ENCODE measurements at regions not wholly inside any gene's neighbourhood (a gene's known extent, or its start where the extent isn't known, plus 50 kb on each side); places are given as distances from the start of the nearest gene placed in this dataset.

GRCh38 chr12:108000111-108000510 lies 129.0 kb upstream of the WSCD2 start:
- no peak overlapping the region for H3K9ac ChIP-seq (ENCODE audit: low read depth, low read length)
- no peak overlapping the region for H3K23ac ChIP-seq (ENCODE audit: low read depth, low read length)
- no peak overlapping the region for H3K27ac ChIP-seq (ENCODE audit: insufficient read depth, low read length)
- H4K8ac ChIP-seq (ENCODE audit: low read depth in 2 of 2, low read length in 2 of 2): no peak overlapping the region
- no peaks in the 10 kb centered on the region for H3K79me1 ChIP-seq (ENCODE audit: low read depth in 1 of 2, low read length in 2 of 2)
- H3K4me2 ChIP-seq (ENCODE audit: low read depth, low read length): no peak overlapping the region
- H2BK20ac ChIP-seq (ENCODE audit: low read depth, low read length): no peak overlapping the region
- H2BK120ac ChIP-seq (ENCODE audit: low read depth, low read length): no peak overlapping the region
- no peaks in the 10 kb centered on the region for H3K4me1 ChIP-seq (ENCODE audit: control insufficient read depth, insufficient read depth, low read length)
- DNase-seq: no peak
- in situ Hi-C loops (cut with MboI; ENCODE audit: low sequenced_read_pairs): no loop called here
- POLR2A ChIA-PET (ENCODE audit: unreplicated experiment): no interaction called here
- H4K20me1 ChIP-seq (ENCODE audit: insufficient read depth, low read length): no peaks in the 10 kb centered on the region
- dilution Hi-C loops (cut with HindIII; ENCODE audit: low sequenced_read_pairs, unreplicated experiment): no loop called here
- WGBS, 2 experiments (ENCODE audit: extremely low coverage in 2 of 2, insufficient read length in 1 of 2): 0% methylated on average over 1 of the region's 2 CpGs; no CpG with 5 or more reads in 1 of the 2 experiments
- no peak overlapping the region for H3K56ac ChIP-seq (ENCODE audit: extremely low read depth, insufficient read depth, low read length)
- no peak overlapping the region for H2AK9ac ChIP-seq (replicated peaks; ENCODE audit: low read depth, low read length, poor library complexity)
- H3K36me3 ChIP-seq (ENCODE audit: control insufficient read depth, insufficient read depth, low read length): no peaks in the 10 kb centered on the region
- BruUV-seq (replicated peaks): no TSS peak
- no peak for ATAC-seq (ENCODE audit: low read depth)
- no peak overlapping the region for H2BK5ac ChIP-seq (ENCODE audit: low read depth, low read length, poor library complexity, severe bottlenecking)
- H4K91ac ChIP-seq (ENCODE audit: insufficient read depth, low read depth, low read length): no peak overlapping the region
- no peak overlapping the region for H3K18ac ChIP-seq (ENCODE audit: low read depth, low read length)
- intact Hi-C loops (cut with micrococcal nuclease): no loop called here
- no peaks in the 10 kb centered on the region for H3K27me3 ChIP-seq (ENCODE audit: control insufficient read depth, insufficient read depth, low read length)
- H3K9me3 ChIP-seq (ENCODE audit: control insufficient read depth, insufficient read depth, low read length): peaks cover 2% of the 10 kb centered on the region; the same call in 1 of the 2 replicates
- H2AFZ ChIP-seq (replicated peaks; ENCODE audit: low read length, poor library complexity): no peak overlapping the region
- H3K4ac ChIP-seq (ENCODE audit: low read depth, low read length): no peak overlapping the region
- H2BK15ac ChIP-seq (ENCODE audit: low read depth, low read length): no peak overlapping the region
- CTCF ChIA-PET: no interaction called here
- TF ChIP-seq, protein P1, sequence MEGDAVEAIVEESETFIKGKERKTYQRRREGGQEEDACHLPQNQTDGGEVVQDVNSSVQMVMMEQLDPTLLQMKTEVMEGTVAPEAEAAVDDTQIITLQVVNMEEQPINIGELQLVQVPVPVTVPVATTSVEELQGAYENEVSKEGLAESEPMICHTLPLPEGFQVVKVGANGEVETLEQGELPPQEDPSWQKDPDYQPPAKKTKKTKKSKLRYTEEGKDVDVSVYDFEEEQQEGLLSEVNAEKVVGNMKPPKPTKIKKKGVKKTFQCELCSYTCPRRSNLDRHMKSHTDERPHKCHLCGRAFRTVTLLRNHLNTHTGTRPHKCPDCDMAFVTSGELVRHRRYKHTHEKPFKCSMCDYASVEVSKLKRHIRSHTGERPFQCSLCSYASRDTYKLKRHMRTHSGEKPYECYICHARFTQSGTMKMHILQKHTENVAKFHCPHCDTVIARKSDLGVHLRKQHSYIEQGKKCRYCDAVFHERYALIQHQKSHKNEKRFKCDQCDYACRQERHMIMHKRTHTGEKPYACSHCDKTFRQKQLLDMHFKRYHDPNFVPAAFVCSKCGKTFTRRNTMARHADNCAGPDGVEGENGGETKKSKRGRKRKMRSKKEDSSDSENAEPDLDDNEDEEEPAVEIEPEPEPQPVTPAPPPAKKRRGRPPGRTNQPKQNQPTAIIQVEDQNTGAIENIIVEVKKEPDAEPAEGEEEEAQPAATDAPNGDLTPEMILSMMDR (conservative IDR thresholded peaks at IDR 0.05; ENCODE audit: low read depth, low read length): no peak
- no peak for TF ChIP-seq BHLHE40 (IDR thresholded peaks at IDR 0.05; ENCODE audit: low read depth, low read length)
- no peak for TF ChIP-seq NFE2L2 (IDR thresholded peaks at IDR 0.05; ENCODE audit: low read depth, low read length)
- TF ChIP-seq MAZ (IDR thresholded peaks at IDR 0.05; ENCODE audit: borderline replicate concordance, low read depth, low read length): no peak
- TF ChIP-seq MXI1 (IDR thresholded peaks at IDR 0.05; ENCODE audit: borderline replicate concordance, low read depth, low read length): no peak
- no peak for TF ChIP-seq RCOR1 (IDR thresholded peaks at IDR 0.05; ENCODE audit: insufficient replicate concordance, low read length)
- TF ChIP-seq, protein P2, sequence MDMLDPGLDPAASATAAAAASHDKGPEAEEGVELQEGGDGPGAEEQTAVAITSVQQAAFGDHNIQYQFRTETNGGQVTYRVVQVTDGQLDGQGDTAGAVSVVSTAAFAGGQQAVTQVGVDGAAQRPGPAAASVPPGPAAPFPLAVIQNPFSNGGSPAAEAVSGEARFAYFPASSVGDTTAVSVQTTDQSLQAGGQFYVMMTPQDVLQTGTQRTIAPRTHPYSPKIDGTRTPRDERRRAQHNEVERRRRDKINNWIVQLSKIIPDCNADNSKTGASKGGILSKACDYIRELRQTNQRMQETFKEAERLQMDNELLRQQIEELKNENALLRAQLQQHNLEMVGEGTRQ (IDR thresholded peaks at IDR 0.05; ENCODE audit: low read depth, low read length): no peak
- TF ChIP-seq MAFK (IDR thresholded peaks at IDR 0.05; ENCODE audit: low read depth, low read length): no peak
- TF ChIP-seq CEBPB (IDR thresholded peaks at IDR 0.05; ENCODE audit: low read depth, low read length): no peak
- TF ChIP-seq RAD21 (IDR thresholded peaks at IDR 0.05; ENCODE audit: low read length): no peak
- TF ChIP-seq POLR2A (IDR thresholded peaks at IDR 0.05; ENCODE audit: low read depth, low read length): no peak
- no peak for TF ChIP-seq SMC3 (IDR thresholded peaks at IDR 0.05; ENCODE audit: low read depth, low read length)
- no peak for TF ChIP-seq CHD1 (IDR thresholded peaks at IDR 0.05; ENCODE audit: low read depth, low read length)
- no peak for TF ChIP-seq FOS (IDR thresholded peaks at IDR 0.05; ENCODE audit: low read depth, low read length)
- TF ChIP-seq, protein P3, sequence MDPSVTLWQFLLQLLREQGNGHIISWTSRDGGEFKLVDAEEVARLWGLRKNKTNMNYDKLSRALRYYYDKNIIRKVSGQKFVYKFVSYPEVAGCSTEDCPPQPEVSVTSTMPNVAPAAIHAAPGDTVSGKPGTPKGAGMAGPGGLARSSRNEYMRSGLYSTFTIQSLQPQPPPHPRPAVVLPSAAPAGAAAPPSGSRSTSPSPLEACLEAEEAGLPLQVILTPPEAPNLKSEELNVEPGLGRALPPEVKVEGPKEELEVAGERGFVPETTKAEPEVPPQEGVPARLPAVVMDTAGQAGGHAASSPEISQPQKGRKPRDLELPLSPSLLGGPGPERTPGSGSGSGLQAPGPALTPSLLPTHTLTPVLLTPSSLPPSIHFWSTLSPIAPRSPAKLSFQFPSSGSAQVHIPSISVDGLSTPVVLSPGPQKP (IDR thresholded peaks at IDR 0.05; ENCODE audit: borderline replicate concordance, low read depth, low read length): no peak
- TF ChIP-seq RFX5 (IDR thresholded peaks at IDR 0.05; ENCODE audit: low read depth, low read length): no peak
- no peak overlapping the region for H4K5ac ChIP-seq (ENCODE audit: low read depth, low read length)
- H3K9me1 ChIP-seq (ENCODE audit: insufficient read depth, low read length): no peaks in the 10 kb centered on the region
- no peak overlapping the region for H3K14ac ChIP-seq (replicated peaks; ENCODE audit: low read depth, low read length)
- H2AK5ac ChIP-seq (ENCODE audit: low read depth, low read length): no peak overlapping the region
- no peak overlapping the region for H3K4me3 ChIP-seq (ENCODE audit: insufficient read depth, low read depth, low read length)

Measured in IMR-90 (cell line).